GM23248 (cell line): ENCODE measurements at regions not wholly inside any gene's neighbourhood (a gene's known extent, or its start where the extent isn't known, plus 50 kb on each side); places are given as distances from the start of the nearest gene placed in this dataset.

Experiments used
- EZH2 ChIP-seq: fragments of 200-600 bp; sonication (generic); IDR thresholded peaks from 2 replicates; pipeline ENCODE4 v1.6.1; 2018; ENCODE audit warnings: antibody characterized with exemption, mild to moderate bottlenecking; ENCODE audit not compliant: insufficient read depth, poor library complexity, severe bottlenecking
- EZH2phosphoT487 ChIP-seq: fragments of 200-600 bp; sonication (generic); IDR thresholded peaks from 2 replicates; pipeline ENCODE4 v1.6.1; 2018; ENCODE audit warnings: antibody characterized with exemption, moderate library complexity, mild to moderate bottlenecking, low read depth; ENCODE audit not compliant: insufficient read depth

- TF ChIP-seq EZH2phosphoT487, result no peak
- no peak for TF ChIP-seq EZH2
These were observed 225.9 kb downstream of the COG6 start for GRCh38 chr13:39881383-39881782.
